OCI-LY3 (cell line): ENCODE measurements at regions not wholly inside any gene's neighbourhood (a gene's known extent, or its start where the extent isn't known, plus 50 kb on each side); places are given as distances from the start of the nearest gene placed in this dataset.

Experiments
- EZH2phosphoT487 ChIP-seq: fragments of 200-600 bp; shearing (Covaris generic); IDR thresholded peaks from 2 replicates; pipeline ENCODE4 v1.6.1; 2018; ENCODE audit warnings: antibody characterized with exemption, mixed run types, low read depth
- TF ChIP-seq, protein P1 (sequence below): fragments of 200-600, 300-600 bp; sonication (generic); IDR thresholded peaks from 2 replicates; pipeline ENCODE4 v1.5.1; 2014; ENCODE audit warnings: antibody characterized with exemption, low read length, low read depth

- TF ChIP-seq, protein P1, sequence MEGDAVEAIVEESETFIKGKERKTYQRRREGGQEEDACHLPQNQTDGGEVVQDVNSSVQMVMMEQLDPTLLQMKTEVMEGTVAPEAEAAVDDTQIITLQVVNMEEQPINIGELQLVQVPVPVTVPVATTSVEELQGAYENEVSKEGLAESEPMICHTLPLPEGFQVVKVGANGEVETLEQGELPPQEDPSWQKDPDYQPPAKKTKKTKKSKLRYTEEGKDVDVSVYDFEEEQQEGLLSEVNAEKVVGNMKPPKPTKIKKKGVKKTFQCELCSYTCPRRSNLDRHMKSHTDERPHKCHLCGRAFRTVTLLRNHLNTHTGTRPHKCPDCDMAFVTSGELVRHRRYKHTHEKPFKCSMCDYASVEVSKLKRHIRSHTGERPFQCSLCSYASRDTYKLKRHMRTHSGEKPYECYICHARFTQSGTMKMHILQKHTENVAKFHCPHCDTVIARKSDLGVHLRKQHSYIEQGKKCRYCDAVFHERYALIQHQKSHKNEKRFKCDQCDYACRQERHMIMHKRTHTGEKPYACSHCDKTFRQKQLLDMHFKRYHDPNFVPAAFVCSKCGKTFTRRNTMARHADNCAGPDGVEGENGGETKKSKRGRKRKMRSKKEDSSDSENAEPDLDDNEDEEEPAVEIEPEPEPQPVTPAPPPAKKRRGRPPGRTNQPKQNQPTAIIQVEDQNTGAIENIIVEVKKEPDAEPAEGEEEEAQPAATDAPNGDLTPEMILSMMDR: no peak
- no peak for TF ChIP-seq EZH2phosphoT487
Observed at GRCh38 chr3:79835701-79836100, 67.9 kb upstream of the ROBO1 start.
